ENCODE measurements at regions not wholly inside any gene's neighbourhood (a gene's known extent, or its start where the extent isn't known, plus 50 kb on each side); places are given as distances from the start of the nearest gene placed in this dataset.

DNA sequence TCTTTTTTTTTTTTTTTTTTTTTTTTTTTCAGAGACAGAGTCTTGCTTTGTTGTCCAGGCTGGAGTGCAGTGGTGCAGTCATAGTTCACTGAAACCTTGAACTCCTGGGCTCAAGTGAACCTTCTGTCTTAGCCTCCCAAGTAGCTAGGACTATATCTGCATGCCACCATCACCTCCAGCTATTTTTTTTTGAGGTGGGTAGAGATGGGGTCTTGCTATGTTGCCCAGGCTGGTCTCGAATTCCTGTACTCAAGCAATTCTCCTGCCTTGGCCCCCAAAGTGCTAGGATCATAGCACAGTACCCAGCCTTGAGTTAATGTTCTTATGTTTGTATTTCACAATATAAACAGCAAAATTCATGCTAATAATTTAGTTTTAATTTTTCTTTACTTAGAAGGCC lies 62.9 kb upstream of the IGFBP2 start:
- no peak overlapping the region for H3K27ac Mint-ChIP-seq
- H3K4me3 Mint-ChIP-seq, result no peak overlapping the region
- no peaks in the 10 kb centered on the region for H3K36me3 Mint-ChIP-seq
- peaks cover 3 to 12% (median 6%) of the 10 kb centered on the region in 3 donors for H3K9me3 Mint-ChIP-seq
- no peaks in the 10 kb centered on the region for H3K4me1 Mint-ChIP-seq
- peaks cover 15% of the 10 kb centered on the region for H3K27me3 Mint-ChIP-seq

GRCh38 chr2:216571178-216571908 lies 61.9 kb upstream of the IGFBP2 start:
- no peaks in the 10 kb centered on the region for H3K4me1 Mint-ChIP-seq
- H3K4me3 Mint-ChIP-seq, result no peak overlapping the region
- H3K27me3 Mint-ChIP-seq, result peaks cover 14% of the 10 kb centered on the region
- peaks cover 4 to 7% (median 6%) of the 10 kb centered on the region in 3 donors for H3K9me3 Mint-ChIP-seq
- no peak overlapping the region for H3K27ac Mint-ChIP-seq
- no peaks in the 10 kb centered on the region for H3K36me3 Mint-ChIP-seq

DNA sequence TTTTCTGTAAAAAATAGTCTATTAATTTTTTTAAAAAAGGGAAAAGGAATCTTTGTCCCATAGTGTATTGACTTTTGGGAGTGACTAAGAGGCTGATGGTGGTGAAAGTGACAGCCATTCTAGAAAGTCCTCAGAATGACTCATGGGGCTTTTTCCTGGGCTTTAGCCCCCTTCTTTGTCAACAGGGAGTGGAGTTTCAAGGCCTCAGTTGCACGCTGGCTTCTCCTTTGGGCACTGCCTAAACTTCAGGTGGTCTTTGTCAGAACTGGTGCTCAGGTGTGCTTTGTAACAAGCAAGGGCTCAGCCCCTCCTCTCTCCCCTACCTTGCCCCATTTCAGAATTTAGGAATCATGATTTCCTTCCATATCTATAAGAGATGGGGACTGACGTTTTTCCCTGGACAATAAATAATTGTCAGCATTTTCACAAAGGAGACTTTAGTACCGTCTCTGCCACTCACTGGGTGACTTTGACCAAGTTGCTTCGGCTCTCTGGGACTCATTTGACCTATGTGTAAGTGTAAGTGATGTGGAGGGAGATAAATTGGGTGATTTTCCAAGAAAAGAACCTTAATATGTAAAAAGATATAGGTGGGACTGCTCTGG lies 61.2 kb upstream of the IGFBP2 start:
- H3K4me1 Mint-ChIP-seq, result no peaks in the 10 kb centered on the region

DNA sequence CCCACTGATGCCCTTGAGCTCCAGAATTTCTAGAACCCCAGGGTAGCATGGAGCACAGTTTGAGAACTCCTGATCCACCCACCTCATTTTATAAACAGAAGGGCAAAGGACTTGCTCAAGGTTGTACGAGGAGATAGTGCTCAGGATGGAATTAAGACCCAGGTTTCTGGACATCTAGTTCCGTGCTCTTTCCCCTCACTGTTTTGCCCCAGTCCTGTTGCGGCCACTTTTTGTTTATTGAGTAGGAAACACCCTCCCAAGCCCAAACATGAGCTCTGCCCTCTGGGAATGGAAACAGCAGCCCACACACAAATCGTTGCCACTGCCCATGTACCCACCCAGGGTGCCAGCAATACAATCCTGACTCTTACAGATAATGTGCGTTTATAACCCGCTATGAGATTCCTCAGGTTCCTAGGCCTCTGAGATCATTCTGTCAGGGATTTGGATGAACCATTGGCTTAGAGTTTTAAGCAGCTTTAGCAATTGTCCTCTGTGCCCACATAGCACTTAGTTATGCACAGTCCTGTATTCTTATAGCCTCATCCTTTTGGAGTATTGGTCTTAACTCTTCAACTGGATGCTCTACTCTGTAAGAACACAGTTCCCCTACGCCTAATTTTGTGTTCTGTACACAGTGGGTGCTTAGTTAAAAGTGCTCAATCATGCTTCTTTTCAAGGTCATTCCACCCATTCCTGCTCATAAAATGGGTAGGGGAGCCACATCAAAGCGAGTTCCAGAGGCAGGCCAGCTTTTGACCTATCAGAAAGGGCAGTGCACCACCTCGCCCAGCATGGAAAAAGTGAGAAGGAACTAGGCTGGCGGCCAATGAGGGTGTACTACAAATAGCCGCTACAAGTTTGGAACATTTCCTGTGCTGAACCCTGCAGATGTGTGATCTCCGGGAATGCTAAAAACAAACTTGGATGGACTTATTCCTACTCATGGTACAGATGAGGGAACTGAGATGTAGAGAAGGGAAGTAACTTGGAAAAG lies 60.3 kb upstream of the IGFBP2 start:
- Mint-ChIP-seq H3K4me3 (no peak overlapping the region), H3K27ac (no peak overlapping the region), H3K27me3 (peaks cover 13% of the 10 kb centered on the region), H3K9me3 (peaks cover 6% of the 10 kb centered on the region in 3 donors), H3K36me3 (no peaks in the 10 kb centered on the region), H3K4me1 (no peaks in the 10 kb centered on the region)

More for the DNA sequence above, 61.2 kb upstream of the IGFBP2 start:
- H3K36me3 Mint-ChIP-seq, result no peaks in the 10 kb centered on the region
- peaks cover 4 to 6% (median 6%) of the 10 kb centered on the region in 3 donors for H3K9me3 Mint-ChIP-seq
- peaks cover 13% of the 10 kb centered on the region for H3K27me3 Mint-ChIP-seq
- no peak overlapping the region for H3K4me3 Mint-ChIP-seq
- H3K27ac Mint-ChIP-seq, result no peak overlapping the region

GRCh38 chr2:216574046-216574445 lies 59.2 kb upstream of the IGFBP2 start:
- Mint-ChIP-seq H3K4me3 (no peak overlapping the region), H3K27me3 (peaks cover 13% of the 10 kb centered on the region), H3K4me1 (no peaks in the 10 kb centered on the region), H3K9me3 (peaks cover 6% of the 10 kb centered on the region in 3 donors), H3K27ac (no peak overlapping the region), H3K36me3 (no peaks in the 10 kb centered on the region)

GRCh38 chr2:216574586-216574985 lies 58.6 kb upstream of the IGFBP2 start:
- Mint-ChIP-seq H3K9me3 (peaks cover 6% of the 10 kb centered on the region in 3 donors), H3K4me3 (no peak overlapping the region), H3K27me3 (peaks cover 8% of the 10 kb centered on the region), H3K4me1 (no peaks in the 10 kb centered on the region), H3K27ac (no peak overlapping the region), H3K36me3 (no peaks in the 10 kb centered on the region)

DNA sequence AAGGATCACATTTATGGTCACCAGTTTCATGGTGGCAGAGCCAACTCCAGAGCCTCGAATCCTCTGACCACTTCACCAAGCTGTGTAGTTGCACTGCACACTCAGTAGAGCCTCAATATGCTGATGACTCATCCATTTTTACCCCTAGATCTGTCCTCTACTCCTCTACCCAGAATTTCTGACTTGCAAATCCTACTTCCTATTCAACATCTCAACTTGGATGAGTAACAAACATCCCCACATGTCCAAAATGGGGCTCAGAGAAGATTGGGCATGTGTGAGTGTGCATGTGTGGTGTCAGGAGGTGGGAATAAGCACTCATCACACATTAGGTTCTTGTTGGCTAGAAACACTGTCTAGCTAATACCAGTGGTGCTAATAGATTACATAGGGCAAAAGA lies 57.8 kb upstream of the IGFBP2 start:
- H3K4me1 Mint-ChIP-seq, result no peaks in the 10 kb centered on the region
- peaks cover 8% of the 10 kb centered on the region for H3K27me3 Mint-ChIP-seq
- H3K27ac Mint-ChIP-seq, result no peak overlapping the region
- H3K9me3 Mint-ChIP-seq, result peaks cover 6% of the 10 kb centered on the region in 3 donors
- H3K36me3 Mint-ChIP-seq, result no peaks in the 10 kb centered on the region
- no peak overlapping the region for H3K4me3 Mint-ChIP-seq

DNA sequence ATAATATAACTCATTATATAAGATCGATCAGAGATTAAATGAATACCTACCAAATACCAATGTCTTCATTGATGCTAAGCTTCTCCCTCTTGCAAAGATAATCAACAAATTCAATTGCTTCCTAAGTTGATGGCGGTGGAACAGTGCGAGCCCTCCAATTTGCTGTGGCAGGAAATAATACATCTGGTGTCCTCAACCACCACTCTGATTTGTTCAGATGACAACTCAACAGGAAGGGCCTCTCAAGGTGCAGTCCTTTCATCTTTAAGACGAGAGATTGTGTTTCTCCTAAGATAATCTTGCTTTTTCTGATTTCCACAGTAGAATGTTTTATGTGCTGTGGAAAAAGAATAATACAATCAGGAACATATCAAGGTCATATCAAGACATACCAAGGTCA lies 56.6 kb upstream of the IGFBP2 start:
- Mint-ChIP-seq H3K36me3 (no peaks in the 10 kb centered on the region), H3K27me3 (peaks cover 7% of the 10 kb centered on the region), H3K27ac (no peak overlapping the region), H3K4me1 (no peaks in the 10 kb centered on the region), H3K9me3 (peaks cover under 1 to 3% (median 2%) of the 10 kb centered on the region in 3 donors), H3K4me3 (no peak overlapping the region)

- H3K9me3 Mint-ChIP-seq, result peaks cover 0 to 3% (median 2%) of the 10 kb centered on the region in 3 donors
- H3K27ac Mint-ChIP-seq, result no peak overlapping the region
- peaks cover 13% of the 10 kb centered on the region for H3K27me3 Mint-ChIP-seq
- no peaks in the 10 kb centered on the region for H3K4me1 Mint-ChIP-seq
- H3K36me3 Mint-ChIP-seq, result no peaks in the 10 kb centered on the region
- no peak overlapping the region for H3K4me3 Mint-ChIP-seq
Measured at GRCh38 chr2:216578325-216578724, 54.9 kb upstream of the IGFBP2 start.

DNA sequence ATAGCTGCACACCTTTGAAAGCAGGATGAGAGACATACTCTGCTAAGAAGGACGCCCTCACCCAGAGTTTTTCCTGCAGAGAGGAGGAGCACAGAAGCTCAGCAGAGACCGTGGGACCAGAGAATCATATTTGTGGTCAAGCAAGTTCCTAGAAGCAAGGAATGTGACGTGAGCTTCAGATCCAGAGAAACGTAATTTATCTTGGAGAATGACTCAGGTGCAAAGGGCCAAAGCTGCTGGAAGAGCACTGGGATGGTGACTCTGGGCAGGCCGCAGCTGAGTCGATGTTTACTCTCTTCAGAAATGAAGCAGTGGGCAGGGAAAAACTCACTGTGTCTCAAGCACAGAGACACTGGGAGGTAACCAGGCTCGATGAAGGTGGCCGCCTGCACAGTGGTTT lies 50.1 kb upstream of the IGFBP2 start:
- no peaks in the 10 kb centered on the region for H3K36me3 Mint-ChIP-seq
- H3K9me3 Mint-ChIP-seq, result peaks cover 0 to 3% (median 3%) of the 10 kb centered on the region in 3 donors
- H3K4me1 Mint-ChIP-seq, result peaks cover 0 to 6% (median 0%) of the 10 kb centered on the region in 3 donors
- H3K27me3 Mint-ChIP-seq, result peaks cover 19% of the 10 kb centered on the region
- no peak overlapping the region for H3K27ac Mint-ChIP-seq
- H3K4me3 Mint-ChIP-seq, result no peak overlapping the region
